G401 (cell line): ENCODE measurements at regions not wholly inside any gene's neighbourhood (a gene's known extent, or its start where the extent isn't known, plus 50 kb on each side); places are given as distances from the start of the nearest gene placed in this dataset.

ENCODE experiments used
- DNase-seq: peaks from one replicate; pipeline ENCODE4 v3.0.0-alpha.2; 2015; ENCODE audit warnings: low spot score
- in situ Hi-C: cut with HindIII; loops from 2 replicates; pipeline ENCODE4 v1.10.0; 2016; ENCODE audit warnings: low sequenced_read_pairs, mixed read lengths

GRCh38 chr15:29352402-29352801 lies 82.8 kb upstream of the NSMCE3 start:
- in situ Hi-C loops, result no loop called here

GRCh38 chr15:29349196-29349595 lies 79.6 kb upstream of the NSMCE3 start:
- DNase-seq, result no peak
- in situ Hi-C loops, result no loop called here

More at GRCh38 chr15:29352402-29352801, 82.8 kb upstream of the NSMCE3 start:
- DNase-seq, result no peak

GRCh38 chr15:29348336-29348914 lies 78.8 kb upstream of the NSMCE3 start:
- DNase-seq, result peak; percentile 75

GRCh38 chr15:29346998-29347397 lies 77.4 kb upstream of the NSMCE3 start:
- DNase-seq, result no peak
- in situ Hi-C loops, result no loop called here

More at GRCh38 chr15:29348336-29348914, 78.8 kb upstream of the NSMCE3 start:
- in situ Hi-C loops, result no loop called here

GRCh38 chr15:29345549-29346525 lies 76.2 kb upstream of the NSMCE3 start:
- DNase-seq, result no peak
- in situ Hi-C loops, result no loop called here

GRCh38 chr15:29344474-29344873 lies 74.9 kb upstream of the NSMCE3 start:
- DNase-seq, result no peak
- in situ Hi-C loops, result no loop called here

- in situ Hi-C loops, result no loop called here
- no peak for DNase-seq
Observed at GRCh38 chr15:29343229-29343628, 73.6 kb upstream of the NSMCE3 start.

- no peak for DNase-seq
- in situ Hi-C loops, result no loop called here
Observed at GRCh38 chr15:29342201-29342600, 72.6 kb upstream of the NSMCE3 start.

- no peak for DNase-seq
- in situ Hi-C loops, result no loop called here
Observed at GRCh38 chr15:29337156-29337959, 67.7 kb upstream of the NSMCE3 start.

GRCh38 chr15:29334544-29334943 lies 64.9 kb upstream of the NSMCE3 start:
- DNase-seq, result no peak
- in situ Hi-C loops, result no loop called here

GRCh38 chr15:29333261-29333660 lies 63.6 kb upstream of the NSMCE3 start:
- in situ Hi-C loops, result no loop called here
- no peak for DNase-seq

- in situ Hi-C loops, result no loop called here
- DNase-seq, result no peak
Observed at GRCh38 chr15:29331669-29332068, 62.0 kb upstream of the NSMCE3 start.

GRCh38 chr15:29331071-29331470 lies 61.4 kb upstream of the NSMCE3 start:
- in situ Hi-C loops, result no loop called here

GRCh38 chr15:29324746-29325145 lies 55.1 kb upstream of the NSMCE3 start:
- DNase-seq, result no peak
- in situ Hi-C loops, result no loop called here

More at GRCh38 chr15:29331071-29331470, 61.4 kb upstream of the NSMCE3 start:
- no peak for DNase-seq

- in situ Hi-C loops, result no loop called here
- no peak for DNase-seq
Observed at GRCh38 chr15:29323557-29323956, 53.9 kb upstream of the NSMCE3 start.

GRCh38 chr15:29322415-29322814 lies 52.8 kb upstream of the NSMCE3 start:
- in situ Hi-C loops, result no loop called here
- DNase-seq, result no peak

GRCh38 chr15:29320420-29320819 lies 50.8 kb upstream of the NSMCE3 start:
- DNase-seq, result no peak
- in situ Hi-C loops, result no loop called here

- DNase-seq, result no peak
- in situ Hi-C loops, result no loop called here
Observed at GRCh38 chr15:29319823-29320222, 50.2 kb upstream of the NSMCE3 start.
